Dermis microvascular lymphatic vessel endothelial cell (primary cell): ENCODE measurements at regions not wholly inside any gene's neighbourhood (a gene's known extent, or its start where the extent isn't known, plus 50 kb on each side); places are given as distances from the start of the nearest gene placed in this dataset.

Source experiments
- DNase-seq, 2 donors: peaks; one replicate each; pipeline versions ENCODE4 v3.0.0 to v3.0.0-alpha.2; 2010; ENCODE audit warnings: low read depth in 2 of 2

DNA sequence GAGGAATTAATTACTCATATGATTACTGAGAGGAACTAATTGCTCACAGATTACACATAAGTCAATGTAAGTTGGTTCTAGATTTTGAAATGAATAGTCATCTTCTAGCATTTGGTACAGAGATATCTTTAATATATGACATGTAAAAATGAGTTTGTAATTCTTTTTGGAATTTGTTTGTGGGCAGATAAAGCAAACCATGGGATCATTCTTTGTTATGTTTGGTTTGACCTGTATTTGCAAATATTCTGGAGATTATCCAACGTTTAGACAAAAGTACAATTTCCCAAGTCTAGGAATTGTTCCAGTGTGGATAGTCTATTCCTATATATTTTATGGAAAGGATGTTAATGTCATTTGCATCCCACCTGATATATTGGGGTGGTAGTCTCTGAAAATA, 309.6 kb upstream of the EDNRB start:
- DNase-seq = no peak

DNA sequence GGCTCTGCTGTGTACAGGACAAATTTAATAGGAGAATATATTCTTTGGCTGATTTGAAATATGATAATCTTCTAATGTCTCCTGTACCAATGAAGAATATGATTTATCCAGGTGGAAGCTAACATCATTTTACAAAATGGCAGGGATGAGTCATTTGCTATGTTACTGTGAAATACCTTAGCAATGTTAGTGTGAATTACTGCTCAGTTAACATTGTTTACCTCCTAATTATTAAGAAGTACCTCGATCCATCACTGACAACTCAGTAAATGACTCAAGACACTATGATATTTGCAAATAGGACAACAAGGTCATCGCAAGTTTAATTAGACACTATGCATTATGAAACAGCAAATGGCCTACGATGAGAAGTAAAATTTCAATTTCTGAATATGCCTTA, 309.1 kb upstream of the EDNRB start:
- no peak for DNase-seq

DNA sequence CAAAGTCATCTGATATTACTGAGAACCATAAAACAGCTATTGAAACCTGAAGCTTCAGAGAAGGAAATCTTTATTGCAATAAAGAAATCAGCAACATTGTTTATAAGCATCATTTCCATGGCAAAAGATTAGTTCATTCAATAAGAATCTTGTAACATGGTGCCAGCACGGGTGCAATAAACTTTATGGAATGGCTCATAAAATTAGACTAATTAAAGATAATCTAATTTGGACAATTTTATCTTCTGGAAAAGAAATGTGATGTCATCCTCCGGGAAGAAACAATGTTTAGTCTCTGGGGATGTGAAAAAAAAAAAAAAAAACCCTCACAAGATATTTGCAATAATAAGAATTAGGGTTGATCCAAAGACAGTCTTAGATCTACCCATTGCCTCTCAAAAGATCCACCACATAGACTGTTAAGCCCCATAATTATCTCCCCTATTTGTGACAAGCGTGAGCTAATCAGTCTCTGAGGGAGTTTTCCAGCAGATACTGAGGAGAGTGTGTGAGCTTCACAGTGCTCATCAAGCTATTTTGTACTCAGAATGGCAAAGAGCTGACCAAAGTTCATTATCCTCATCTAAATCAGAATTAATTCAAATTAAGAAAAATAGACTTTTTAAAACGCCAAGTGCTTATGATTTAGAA, 297.0 kb upstream of the EDNRB start:
- no peak for DNase-seq

DNA sequence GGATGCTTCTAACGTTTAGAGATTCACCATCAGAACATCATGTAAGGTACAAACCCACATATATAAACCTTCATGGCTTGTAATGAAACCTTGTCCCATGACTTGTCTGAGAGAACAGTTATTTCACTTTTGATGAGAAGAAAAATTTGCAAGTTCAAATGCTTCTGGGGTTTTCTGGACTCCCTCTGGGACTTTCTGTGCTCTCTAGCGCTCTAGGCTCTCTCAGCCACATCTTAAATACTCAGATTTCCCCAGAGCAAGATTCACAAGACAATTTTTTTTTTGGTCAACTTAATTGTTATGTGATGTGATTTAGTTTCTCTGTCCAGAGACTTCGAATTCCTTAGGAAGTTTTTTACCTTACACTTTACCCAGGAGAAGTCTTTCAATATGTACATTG, 282.8 kb upstream of the EDNRB start:
- no peak for DNase-seq

DNA sequence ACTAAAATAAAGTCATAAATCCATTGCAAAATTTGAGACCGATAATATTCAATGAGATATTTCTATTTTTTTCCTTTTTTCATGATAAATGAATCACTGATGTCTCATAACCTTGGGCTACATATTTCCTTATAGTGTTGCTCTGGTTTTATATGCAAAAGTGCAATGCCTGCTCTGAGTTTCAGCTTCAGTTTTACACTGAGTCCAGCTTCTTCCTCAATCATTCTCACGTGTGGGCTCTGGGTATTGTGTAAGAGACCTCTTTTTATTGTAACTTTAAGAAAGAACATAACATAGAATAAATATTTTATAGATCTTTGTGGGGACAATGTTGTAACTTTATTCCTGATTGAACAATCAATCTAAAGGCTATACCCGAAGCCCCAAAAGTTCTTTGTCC, 280.2 kb upstream of the EDNRB start:
- no peak for DNase-seq

DNA sequence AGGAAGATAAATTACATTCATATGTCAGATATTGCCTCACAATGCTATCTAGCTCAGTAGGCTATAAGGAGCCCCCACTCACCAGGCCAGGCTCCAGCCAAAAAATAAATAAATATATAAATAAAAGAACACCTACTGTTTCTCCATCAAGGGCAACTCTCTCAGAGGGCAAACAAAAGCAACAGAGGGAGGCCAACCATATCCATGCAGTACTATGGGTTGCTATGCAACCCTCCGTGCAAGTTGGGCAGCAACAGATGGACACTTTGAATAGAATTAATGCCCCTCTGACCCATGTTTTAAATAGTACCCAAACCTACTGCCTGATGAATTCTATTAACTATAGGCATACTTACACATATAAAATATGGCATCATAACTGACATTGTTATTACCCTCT, 279.8 kb upstream of the EDNRB start:
- DNase-seq = no peak

DNA sequence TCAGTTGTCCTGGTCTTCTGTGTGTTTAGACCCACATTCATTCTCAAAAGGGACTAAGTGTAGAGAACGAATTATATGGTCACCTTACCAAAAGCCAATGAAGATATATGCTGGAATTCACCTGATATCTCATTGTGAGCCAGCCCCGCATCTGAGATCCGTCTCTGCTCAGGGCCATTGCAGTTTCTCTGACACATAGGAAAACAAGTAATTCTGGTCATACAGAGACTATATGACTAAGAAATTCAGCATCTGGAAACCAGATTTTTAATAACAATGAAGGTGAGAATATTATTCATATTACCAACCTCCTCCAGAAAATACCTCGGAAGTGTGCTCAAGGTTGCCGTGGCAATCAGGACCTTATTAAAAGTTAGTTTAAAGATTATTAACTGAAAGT, 278.6 kb upstream of the EDNRB start:
- DNase-seq = no peak

DNA sequence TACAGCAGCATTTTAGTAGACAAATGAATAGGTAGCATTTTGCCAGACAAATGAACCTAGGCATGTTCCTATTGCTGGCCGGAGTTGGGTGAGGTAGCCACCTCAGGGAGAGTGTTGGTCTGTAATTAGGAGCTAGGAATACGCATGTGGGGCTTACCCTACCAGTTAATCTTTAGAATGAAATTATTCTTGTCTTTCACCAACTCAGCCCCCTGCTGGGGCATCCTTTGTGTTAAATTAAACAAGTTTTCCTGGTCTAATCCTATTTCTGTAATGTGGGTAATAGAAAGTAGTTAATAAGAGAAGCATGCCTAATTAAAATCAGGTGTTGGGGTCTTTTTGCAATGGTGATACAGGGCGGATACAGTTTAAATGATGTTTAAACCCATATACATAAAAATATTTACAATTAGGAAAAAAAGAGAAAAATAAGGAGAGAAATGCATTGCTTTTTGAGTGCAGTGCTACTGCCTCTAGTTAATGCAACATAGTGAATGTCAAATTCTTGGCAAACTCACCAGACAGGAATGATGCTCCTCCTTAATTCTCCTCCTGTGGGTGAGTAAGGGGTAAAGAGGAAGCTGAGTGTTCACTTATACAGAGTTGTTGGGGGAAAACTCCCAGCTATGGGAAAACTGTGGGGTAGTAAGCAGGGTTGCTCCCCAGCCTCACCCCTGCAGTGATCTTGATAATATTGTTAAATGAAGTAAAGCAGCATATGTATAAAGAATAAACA, 276.4 kb upstream of the EDNRB start:
- no peak for DNase-seq

DNA sequence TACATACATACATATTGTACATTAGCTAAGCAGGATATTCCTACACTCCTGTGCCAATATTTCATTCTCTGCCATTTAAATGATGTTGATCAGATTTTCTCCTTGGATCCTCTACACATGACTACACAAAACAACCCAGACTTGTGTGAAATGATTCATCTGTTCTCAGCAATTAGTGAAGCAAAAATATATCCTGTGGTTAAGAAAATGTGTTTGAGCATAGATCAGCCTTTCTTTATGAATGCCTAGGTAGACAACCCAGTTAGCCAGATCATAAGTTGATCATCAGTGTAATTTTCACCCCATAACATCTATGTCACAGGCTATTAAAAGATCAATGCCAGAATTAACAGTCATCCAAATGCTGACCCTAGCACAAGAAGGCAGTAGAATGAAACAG, 275.2 kb upstream of the EDNRB start:
- no peak for DNase-seq

DNA sequence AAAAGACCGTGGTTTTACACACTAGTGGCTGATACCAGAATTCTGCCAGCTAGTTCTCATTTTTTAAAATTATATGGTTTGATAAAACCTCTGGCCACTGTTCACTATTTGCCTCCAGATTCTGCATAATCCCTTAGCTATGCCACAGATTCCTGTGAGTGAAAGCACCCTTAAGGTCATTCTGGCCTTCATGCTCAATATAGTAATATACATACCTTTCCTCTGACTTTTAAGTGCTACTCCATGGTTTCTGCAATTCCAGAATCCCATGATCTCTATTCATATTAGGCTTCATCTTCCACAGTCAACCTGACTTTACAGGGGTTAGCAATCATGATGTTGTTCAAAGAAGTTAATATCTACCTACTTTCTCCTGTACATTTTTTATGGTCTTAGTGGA, 274.1 kb upstream of the EDNRB start:
- no peak for DNase-seq

DNA sequence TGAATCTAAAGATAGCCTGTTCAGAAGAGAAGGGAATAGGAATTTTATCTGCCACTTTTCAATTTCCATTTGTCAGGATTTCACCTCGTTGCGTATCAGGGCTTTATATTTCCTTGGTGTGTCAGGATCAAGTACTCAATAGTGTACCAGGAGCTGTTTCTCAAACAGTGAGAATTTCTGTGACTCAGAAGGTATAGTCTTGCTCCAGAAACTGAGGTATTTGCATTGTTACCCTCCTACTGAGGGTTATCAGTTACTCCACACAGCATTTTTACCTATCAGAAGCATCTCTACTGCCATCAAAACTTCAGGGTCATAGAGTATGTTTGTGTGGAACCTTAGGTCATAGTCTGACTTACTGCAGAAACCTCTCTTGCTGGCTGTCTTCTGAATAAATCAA, 271.7 kb upstream of the EDNRB start:
- no peak for DNase-seq

DNA sequence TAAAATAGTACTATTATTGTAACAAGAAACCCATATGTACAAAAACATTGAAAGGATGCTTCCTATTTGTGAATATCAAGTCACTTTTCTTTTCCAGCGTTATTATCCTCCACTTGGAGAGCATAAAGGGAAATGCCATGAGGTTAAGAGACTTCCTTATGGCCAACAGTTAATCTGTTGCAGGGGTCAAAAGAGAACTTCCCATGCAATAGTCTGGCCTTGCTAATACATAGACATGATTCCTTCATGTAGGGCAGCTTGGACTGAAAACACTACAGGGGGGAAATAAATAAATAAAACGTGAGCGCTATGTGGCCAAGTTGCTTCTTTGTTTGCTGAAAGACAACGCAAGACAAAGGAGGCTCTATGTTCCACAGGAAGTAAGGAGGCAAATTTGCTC, 269.1 kb upstream of the EDNRB start:
- DNase-seq = peak in 1 of 2 donors; percentile 3

DNA sequence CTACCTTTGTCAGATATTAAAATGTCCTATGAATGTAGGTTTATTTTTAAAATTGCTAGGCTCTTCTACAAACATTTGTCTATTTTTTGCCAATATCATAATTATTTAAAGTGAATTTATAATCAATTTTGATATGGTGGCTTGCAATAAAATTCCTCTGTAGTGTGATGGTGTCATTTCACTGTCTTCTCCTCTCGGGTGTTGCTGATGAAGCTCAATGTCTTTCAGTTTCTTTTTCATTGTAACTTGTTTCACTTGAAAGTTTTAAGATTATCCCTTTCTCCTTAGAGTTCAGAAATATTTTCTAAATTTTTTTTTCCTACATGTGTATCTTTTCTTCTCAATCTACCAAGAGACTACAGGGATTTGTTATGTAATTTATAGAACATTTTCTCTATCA, 267.1 kb upstream of the EDNRB start:
- no peak for DNase-seq

DNA sequence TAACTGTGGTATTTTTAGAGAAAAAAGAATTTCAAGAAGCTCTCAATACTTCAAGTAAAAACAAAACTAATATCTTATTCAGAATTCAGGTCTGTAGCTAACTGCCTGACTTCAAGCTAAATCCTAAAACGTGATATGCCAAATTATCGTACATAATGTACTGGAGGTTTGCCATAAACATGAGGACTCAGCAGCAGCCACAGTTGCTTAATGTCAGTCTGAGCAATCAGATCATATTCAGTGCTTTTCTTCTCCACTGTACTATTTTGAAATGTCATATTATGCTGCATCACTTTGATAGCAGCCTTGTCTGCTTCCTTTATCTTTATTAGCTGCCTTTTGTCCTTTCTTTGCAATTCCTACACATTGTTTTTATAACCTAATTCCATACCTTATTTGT, 265.1 kb upstream of the EDNRB start:
- DNase-seq = no peak

DNA sequence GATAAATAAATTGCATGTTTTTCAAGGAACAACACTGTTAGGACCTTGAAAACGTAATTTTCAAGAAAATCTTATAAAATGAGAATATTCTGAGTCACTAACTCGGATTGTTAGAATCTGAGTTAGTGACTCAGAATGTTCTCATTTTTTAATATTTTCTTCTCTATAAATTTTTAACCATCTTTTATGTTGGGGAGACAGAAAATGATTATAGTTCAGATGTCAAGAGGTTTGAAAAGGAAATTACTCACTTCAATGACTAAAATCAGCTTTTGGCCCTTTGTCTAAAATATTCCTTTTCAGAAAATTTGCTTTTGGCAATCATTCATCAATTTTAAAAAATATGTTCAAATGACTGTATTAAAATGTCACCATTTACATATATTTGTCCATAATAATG, 264.2 kb upstream of the EDNRB start:
- DNase-seq = no peak

DNA sequence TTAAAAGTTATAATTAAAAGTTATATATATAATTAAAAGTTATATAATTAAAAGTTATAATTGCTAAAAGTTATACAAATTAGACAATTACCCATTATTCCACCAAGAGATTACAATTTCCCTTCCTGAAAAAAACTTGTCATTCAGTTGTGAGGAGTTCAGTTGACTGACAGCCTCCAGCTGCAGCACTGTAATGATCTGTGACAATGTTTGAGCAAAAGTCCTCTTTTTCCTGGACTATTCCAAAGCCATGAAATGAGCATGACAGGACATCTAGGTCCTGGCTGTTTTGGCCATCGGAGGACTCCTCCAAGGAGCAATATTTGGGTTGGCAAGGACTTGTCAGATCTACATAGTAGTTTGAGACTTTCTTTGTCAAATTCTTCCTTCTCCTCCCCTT, 258.7 kb upstream of the EDNRB start:
- DNase-seq = no peak

DNA sequence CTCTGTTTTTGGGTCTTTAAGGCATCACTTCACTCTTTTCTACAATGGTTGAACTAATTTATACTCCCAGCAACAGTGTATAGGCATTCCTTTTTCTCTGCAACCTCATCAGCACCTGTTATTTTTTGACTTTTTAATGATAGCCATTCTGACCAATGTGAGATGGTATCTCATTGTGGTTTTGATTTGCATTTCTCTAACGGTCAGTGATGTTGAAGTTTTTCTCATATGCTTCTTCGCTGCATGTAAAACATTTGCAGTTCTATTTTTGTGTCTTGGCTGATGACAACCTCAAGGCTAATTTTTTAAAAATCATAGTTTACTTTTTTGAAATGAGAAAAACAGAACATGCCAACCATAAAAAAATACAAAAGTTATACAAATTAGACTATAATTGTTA, 258.2 kb upstream of the EDNRB start:
- DNase-seq = no peak

DNA sequence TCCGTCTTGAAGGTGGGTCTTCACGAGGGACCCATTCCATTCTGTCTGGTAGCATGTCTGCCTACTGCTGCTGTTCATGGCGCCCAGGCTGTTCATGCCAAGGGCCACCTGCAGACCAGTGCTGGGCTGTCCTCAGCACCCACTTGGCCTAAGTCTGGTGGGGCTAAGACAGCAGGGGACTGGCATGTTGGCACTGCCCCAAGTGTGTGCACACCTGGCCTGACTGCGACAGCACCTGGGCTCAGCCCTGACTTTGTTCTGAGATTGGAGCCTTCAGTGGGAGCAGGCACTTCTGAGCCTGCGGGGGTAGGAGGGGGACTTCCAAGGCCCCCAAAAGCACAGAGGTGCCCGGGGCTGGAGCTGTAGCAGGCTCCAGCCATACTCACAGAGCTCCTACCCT, 250.8 kb upstream of the EDNRB start:
- no peak for DNase-seq

DNA sequence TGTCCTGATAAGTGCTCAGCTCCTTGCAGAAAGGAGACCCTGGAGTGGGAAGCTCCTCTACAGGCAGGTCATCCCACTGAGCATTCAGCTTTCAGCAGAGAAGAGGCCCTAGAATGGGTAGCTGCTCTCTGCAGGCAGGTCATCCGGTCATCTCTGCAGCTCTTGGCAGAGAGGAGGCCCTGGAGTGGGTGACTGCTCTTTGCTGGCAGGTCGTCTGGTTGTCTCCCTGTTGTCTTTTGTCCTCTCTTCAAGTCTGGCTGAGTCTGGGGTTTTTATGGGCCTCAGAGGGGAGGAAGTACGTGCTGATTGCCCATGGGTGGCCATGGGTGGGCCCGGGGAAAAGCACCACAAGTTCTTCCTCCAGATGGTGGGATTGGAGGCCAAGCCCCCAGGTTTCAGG, 250.3 kb upstream of the EDNRB start:
- no peak for DNase-seq

DNA sequence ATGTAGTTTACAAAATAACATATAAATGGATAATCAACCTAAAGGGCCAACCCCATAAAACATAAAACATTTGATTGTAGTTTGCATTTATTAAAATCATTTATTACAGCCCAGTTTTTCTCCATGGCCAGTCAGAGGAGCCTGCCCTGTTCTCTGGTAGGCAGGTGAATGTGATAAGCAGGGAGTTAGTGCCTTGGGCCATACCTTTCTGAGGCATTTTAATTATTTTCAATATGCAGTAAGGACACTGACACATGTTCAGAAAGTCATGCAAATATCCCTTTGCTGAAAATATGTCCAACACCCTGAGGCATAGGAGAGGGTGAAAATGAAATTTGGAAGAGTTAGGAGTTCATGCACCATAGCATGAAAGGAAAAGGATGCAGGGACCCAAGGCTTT, 242.6 kb upstream of the EDNRB start:
- no peak for DNase-seq

DNA sequence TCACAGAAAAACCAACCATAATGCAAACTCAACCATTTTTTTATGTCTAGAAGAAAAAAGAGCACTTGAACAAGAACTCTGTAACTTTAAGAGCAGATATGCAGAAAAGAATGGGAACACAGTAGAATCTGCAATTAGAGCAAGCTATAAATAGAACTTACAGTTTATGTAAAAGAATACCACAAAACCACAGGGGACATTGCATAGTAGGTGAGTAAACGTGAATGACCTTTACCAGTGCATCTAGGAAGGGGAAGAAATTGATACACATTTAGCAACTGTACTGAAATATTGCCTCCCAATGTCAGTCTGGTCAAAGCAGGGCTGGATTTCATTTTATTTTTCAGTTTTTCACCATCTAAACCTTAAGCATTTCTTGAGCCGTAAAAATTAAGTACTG, 242.2 kb upstream of the EDNRB start:
- no peak for DNase-seq

DNA sequence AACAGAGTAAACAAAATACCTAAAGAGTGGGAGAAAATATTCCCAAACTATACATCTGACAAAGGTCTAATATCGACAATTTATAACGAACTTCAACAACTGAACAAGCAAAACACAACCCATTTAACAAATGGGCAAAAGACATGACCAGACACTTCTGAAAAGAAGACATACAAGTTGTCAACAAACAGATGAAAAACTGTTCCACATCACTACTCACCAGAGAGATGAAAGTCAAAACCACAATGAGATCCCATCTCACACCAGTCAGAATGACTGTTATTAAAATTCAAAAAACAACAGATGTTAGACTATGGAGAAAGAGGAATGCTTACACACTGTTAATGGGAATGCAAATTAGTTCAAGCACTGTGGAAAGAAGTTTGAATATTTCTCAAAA, 233.8 kb upstream of the EDNRB start:
- DNase-seq = no peak

DNA sequence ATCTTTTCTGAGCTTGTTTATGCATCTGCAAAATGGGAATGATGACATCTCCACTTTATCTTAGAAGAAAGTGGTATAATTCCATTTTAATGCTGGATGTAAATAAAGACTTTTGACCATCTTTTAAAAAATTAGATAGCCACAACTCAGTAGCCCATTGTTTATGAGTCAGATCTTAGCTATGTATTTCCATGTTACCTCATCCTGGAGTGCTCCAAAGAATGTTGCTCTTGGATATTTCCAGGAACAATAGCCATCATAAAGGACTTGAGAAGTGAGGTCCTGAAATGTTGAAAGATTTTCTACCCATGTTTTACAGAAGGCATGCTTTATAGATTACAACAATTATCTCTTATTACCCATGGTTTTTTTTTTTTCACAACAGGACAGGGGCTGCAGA, 229.3 kb upstream of the EDNRB start:
- DNase-seq = peak in 1 of 2 donors; percentile 51

DNA sequence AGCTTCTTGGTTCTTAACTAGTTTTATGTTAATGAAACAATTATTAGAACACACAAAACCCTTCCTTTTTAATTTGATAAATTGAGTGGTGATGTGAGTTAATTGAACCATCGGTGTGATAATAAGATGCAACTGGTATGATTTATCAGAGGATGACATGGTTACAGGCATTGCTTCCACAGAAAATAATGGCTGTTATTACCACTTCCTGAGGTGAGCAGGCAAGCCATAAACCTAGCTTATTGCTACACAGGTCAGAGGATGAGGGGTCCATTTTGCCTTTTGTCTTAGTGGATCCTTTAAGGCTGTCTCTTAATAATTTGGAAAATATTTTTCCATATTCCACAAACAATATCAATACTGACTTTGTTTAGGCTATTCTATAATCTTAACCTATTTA, 226.6 kb upstream of the EDNRB start:
- no peak for DNase-seq
